ENCODE measurements at regions not wholly inside any gene's neighbourhood (a gene's known extent, or its start where the extent isn't known, plus 50 kb on each side); places are given as distances from the start of the nearest gene placed in this dataset.

GRCh38 chr1:199687321-199687720 is 340.2 kb upstream of the NR5A2 start (continued):
- no peak for TF ChIP-seq ZNF33A (CRISPR knock-in tag; IDR thresholded peaks at IDR 0.05; ENCODE audit: borderline replicate concordance)
- TF ChIP-seq ZNF30 (CRISPR knock-in tag; IDR thresholded peaks at IDR 0.05), result no peak
- TF ChIP-seq AHDC1 (CRISPR knock-in tag; IDR thresholded peaks at IDR 0.05; ENCODE audit: borderline replicate concordance), result no peak
- TF ChIP-seq TAF15 (IDR thresholded peaks at IDR 0.05; ENCODE audit: low read depth, low read length, poor library complexity, severe bottlenecking), result no peak
- TF ChIP-seq IRF1 (CRISPR knock-in tag; IDR thresholded peaks at IDR 0.05; ENCODE audit: low read depth), result no peak
- no peak for TF ChIP-seq ZFP36L1 (CRISPR knock-in tag; IDR thresholded peaks at IDR 0.05)
- TF ChIP-seq, protein P1, sequence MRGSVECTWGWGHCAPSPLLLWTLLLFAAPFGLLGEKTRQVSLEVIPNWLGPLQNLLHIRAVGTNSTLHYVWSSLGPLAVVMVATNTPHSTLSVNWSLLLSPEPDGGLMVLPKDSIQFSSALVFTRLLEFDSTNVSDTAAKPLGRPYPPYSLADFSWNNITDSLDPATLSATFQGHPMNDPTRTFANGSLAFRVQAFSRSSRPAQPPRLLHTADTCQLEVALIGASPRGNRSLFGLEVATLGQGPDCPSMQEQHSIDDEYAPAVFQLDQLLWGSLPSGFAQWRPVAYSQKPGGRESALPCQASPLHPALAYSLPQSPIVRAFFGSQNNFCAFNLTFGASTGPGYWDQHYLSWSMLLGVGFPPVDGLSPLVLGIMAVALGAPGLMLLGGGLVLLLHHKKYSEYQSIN (CRISPR knock-in tag; IDR thresholded peaks at IDR 0.05; ENCODE audit: borderline replicate concordance), result no peak
- no peak for TF ChIP-seq NFE2L1 (CRISPR knock-in tag; IDR thresholded peaks at IDR 0.05; ENCODE audit: borderline replicate concordance)
- TF ChIP-seq RFXANK (CRISPR knock-in tag; IDR thresholded peaks at IDR 0.05), result no peak
